Large intestine (tissue), 3 donors: ENCODE measurements at regions not wholly inside any gene's neighbourhood (a gene's known extent, or its start where the extent isn't known, plus 50 kb on each side); places are given as distances from the start of the nearest gene placed in this dataset.
"Not testable (repeated sequence)": the region's sequence is repeated elsewhere in the genome, so short reads cannot be mapped to it uniquely, and the experiment has no call there.

Source experiments
- DNase-seq, 2 donors: peaks; one replicate each; pipeline versions ENCODE4 v3.0.0 to v3.0.0-alpha.2; 2013
- H3K27ac ChIP-seq: one replicate; pipeline ENCODE4 v1.5.1; 2013; ENCODE audit warnings: low read length
- H3K27me3 ChIP-seq: 2 replicates; pipeline ENCODE4 v1.6.1; 2013; ENCODE audit warnings: low read length; ENCODE audit not compliant: control insufficient read depth, insufficient read depth
- H3K36me3 ChIP-seq: 2 replicates; pipeline ENCODE4 v1.6.1; 2013; ENCODE audit warnings: low read length; ENCODE audit not compliant: control insufficient read depth, insufficient read depth
- H3K4me1 ChIP-seq: one replicate; pipeline ENCODE4 v1.6.1; 2013; ENCODE audit warnings: low read length; ENCODE audit not compliant: control insufficient read depth, insufficient read depth
- H3K4me3 ChIP-seq: one replicate; pipeline ENCODE4 v1.5.1; 2013; ENCODE audit warnings: low read length
- H3K9me3 ChIP-seq: one replicate; pipeline ENCODE4 v1.6.1; 2013; ENCODE audit warnings: mild to moderate bottlenecking, low read depth, low read length, moderate library complexity; ENCODE audit not compliant: control insufficient read depth
- WGBS: methylation state at CpG from one replicate; pipeline ENCODE4 v1.1.5; 2013; ENCODE audit warnings: low lambda C conversion rate; ENCODE audit not compliant: insufficient coverage; 5-methylcytosine and 5-hydroxymethylcytosine counted together

DNA sequence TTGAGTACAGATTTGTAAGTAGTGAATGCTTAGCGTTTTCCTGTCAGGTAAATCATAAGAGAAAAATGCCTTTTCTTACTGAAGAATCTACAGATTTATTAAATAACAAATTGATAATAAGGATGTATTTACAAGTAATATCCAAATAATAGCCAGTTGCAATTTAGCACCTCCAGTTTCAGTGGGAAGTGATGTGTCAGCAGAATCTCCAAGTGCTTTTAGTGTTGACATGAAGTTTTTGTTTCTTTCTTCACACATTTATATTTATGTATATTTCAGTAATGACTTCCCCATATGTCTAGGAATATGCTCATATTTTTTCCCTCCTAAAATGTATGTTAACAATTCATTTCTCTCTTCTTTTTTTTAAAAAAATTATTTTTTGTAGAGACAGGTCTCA, 229.9 kb upstream of the GRIN3A start:
- no CpG with 5 or more reads among the region's 1 CpG for WGBS
- no peaks in the 10 kb centered on the region for H3K4me1 ChIP-seq
- H3K36me3 ChIP-seq = no peaks in the 10 kb centered on the region
- no peaks in the 10 kb centered on the region for H3K9me3 ChIP-seq
- no peak overlapping the region for H3K4me3 ChIP-seq
- DNase-seq = no peak
- no peaks in the 10 kb centered on the region for H3K27me3 ChIP-seq
- no peak overlapping the region for H3K27ac ChIP-seq

DNA sequence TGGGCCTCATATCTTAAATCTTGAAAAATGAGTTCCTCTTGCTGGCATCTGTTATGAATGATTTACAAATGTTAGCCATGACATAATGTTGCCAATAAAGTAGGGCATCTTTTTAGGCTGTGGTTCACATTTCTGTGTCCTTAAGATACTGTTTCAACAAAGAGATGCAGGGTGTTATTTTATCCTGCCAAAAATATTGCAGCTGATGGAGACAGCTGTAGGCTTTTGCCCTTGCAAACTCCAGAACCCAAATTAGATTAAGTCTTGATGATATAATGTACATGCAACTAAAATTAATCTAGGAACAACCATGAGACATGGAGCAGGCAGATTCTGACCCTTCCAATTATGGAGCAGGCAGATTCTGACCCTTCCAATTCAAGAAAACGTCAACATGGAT, 228.2 kb upstream of the GRIN3A start:
- Histone ChIP-seq H3K9me3 (no peaks in the 10 kb centered on the region), H3K27ac (no peak overlapping the region), H3K4me1 (no peaks in the 10 kb centered on the region), H3K36me3 (no peaks in the 10 kb centered on the region), H3K27me3 (no peaks in the 10 kb centered on the region), H3K4me3 (no peak overlapping the region)
- DNase-seq = no peak
- WGBS = no CpG with 5 or more reads among the region's 1 CpG

DNA sequence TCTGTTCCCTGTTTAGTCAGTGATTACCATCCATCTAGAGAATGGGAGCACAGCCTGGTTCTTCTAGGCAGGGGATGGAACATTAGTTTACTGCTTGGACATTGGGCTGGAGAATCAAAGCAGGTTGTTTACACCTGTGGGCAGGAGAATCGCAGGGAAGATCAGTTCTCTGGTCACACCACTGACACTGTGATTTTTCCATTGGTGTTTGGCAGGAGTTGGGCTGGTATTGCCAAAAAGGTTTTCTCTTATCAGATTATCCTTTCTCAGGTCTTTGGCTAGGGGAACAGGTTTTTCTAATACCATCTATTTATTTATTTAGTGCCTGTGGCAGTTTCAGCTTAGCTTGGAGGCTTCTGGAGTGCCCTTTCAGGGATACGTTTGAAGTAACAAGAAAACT, 219.3 kb upstream of the GRIN3A start:
- no peaks in the 10 kb centered on the region for H3K9me3 ChIP-seq
- no peaks in the 10 kb centered on the region for H3K36me3 ChIP-seq
- no peak overlapping the region for H3K4me3 ChIP-seq
- no peaks in the 10 kb centered on the region for H3K4me1 ChIP-seq
- no peak for DNase-seq
- H3K27me3 ChIP-seq = no peaks in the 10 kb centered on the region
- H3K27ac ChIP-seq = no peak overlapping the region
- 100% methylated on average over 1 of the region's 2 CpGs for WGBS

DNA sequence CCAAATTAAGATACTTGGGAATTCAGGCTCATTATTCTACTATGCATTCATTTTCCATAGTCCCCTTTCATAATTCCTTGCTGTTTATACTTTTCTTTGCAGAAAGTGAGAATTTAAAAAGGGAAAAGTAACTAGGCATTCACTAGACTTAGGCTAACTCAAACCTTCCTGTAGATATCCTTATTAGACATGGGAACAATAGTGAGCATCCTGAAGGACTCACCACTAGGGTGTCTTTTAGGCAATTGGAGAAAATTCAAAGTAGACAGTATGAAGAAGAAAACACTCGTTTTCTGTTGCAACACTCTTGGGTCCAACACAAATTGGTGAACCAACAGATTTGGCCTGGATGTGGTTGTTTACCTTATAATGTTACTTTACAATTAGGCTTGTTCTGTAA, 213.2 kb upstream of the GRIN3A start:
- Histone ChIP-seq H3K9me3 (no peaks in the 10 kb centered on the region), H3K36me3 (no peaks in the 10 kb centered on the region), H3K4me3 (no peak overlapping the region), H3K27me3 (no peaks in the 10 kb centered on the region), H3K27ac (no peak overlapping the region), H3K4me1 (no peaks in the 10 kb centered on the region)
- DNase-seq = no peak
- no CpG with 5 or more reads among the region's 1 CpG for WGBS

DNA sequence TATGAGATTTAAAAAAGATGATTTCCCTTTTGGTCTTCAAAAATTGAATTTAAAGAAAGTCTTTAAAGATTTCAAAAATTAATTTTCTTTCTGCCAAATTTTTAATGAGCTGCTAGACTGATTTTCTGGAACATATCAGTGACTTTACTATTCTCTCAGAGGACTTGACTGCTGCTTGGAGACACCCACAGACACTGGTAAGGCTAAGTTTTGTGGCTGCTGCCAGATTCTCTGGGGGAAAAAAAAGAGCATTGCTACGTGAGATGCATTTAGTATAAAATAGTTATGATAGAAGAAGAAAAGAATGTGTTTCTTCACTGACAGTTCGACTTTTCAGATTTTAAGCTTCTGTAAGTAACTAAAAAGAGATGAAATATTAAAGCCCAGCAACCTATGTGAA, 193.3 kb upstream of the GRIN3A start:
- Histone ChIP-seq H3K4me1 (no peaks in the 10 kb centered on the region), H3K27ac (no peak overlapping the region), H3K27me3 (no peaks in the 10 kb centered on the region), H3K9me3 (no peaks in the 10 kb centered on the region), H3K4me3 (no peak overlapping the region), H3K36me3 (no peaks in the 10 kb centered on the region)
- no peak for DNase-seq
- WGBS = 40% methylated on average over 1 of the region's 2 CpGs

DNA sequence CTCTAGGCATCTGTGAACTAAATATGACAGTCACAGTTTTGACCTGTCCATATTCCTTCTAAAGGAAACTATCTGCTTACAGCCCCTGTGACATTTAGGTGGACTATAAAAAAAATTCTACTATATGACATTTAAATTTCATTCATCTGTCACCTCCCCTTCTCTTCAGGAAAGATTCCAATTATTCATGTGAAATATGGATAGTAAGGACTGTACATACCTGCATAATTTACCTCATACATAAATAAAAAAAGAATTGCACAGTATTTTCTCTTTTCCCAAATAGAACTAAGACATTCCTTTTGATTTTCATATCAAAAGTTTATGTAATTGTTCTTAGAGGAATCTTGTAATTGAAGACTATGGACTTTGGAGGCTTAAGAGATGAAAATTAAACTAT, 192.3 kb upstream of the GRIN3A start:
- Histone ChIP-seq H3K4me1 (no peaks in the 10 kb centered on the region), H3K36me3 (no peaks in the 10 kb centered on the region), H3K9me3 (no peaks in the 10 kb centered on the region), H3K4me3 (no peak overlapping the region), H3K27ac (no peak overlapping the region), H3K27me3 (no peaks in the 10 kb centered on the region)
- no peak for DNase-seq

DNA sequence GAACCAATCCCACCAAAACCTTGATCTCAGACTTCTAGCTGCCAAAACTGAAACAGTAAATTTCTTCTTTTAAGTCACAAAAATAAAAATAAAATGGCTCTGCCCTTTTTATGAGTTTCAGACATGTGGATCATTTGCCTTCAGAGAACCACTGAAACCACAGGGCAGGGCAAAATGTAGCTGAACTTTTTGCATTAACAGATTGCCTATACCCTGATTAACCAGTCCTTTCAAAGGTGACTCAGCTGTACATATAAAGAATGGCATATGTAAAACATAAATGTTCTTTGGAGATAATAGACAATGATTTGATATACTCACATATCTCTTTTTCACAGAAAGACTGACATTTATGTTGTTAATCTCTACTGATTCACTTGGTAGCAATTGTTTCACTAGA, 187.1 kb upstream of the GRIN3A start:
- H3K4me1 ChIP-seq = no peaks in the 10 kb centered on the region
- no peaks in the 10 kb centered on the region for H3K27me3 ChIP-seq
- H3K27ac ChIP-seq = no peak overlapping the region
- H3K9me3 ChIP-seq = no peaks in the 10 kb centered on the region
- H3K36me3 ChIP-seq = no peaks in the 10 kb centered on the region
- no peak for DNase-seq
- H3K4me3 ChIP-seq = no peak overlapping the region

DNA sequence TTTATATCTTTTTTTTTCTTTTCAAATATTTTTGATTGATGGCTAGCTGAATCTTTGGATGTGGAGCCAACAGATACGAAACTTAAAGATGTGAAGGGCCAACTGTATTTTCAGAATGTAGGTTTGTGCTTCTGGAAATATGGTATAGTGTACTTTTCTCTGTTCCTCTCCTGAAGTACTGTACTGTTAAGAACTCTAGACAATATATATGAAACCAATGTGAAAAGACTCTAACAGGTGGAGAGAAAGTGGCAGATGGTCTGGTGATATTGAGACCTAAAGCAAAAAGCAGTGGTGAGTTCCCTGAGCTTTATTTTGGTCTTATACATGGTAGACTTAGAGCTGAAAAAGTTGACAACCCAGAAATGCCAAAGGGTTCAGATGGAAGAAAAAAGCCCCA, 185.0 kb upstream of the GRIN3A start:
- Histone ChIP-seq H3K9me3 (no peaks in the 10 kb centered on the region), H3K27ac (no peak overlapping the region), H3K36me3 (no peaks in the 10 kb centered on the region), H3K4me3 (no peak overlapping the region), H3K4me1 (no peaks in the 10 kb centered on the region), H3K27me3 (no peaks in the 10 kb centered on the region)
- DNase-seq = no peak
- no CpG with 5 or more reads among the region's 1 CpG for WGBS

DNA sequence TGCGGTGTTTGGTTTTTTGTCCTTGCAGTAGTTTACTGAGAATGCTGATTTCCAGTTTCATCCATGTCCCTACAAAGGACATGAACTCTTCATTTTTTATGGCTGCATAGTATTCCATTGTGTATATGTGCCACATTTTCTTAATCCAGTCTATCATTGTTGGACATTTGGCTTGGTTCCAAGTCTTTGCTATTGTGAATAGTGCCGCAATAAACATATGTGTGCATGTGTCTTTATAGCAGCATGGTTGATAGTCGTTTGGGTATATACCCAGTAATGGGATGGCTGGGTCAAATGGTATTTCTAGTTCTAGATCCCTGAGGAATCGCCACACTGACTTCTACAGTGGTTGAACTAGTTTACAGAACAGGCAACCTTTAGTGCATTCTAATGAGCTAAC, 178.5 kb upstream of the GRIN3A start:
- H3K27me3 ChIP-seq, H3K36me3 ChIP-seq, H3K27ac ChIP-seq, H3K4me1 ChIP-seq, DNase-seq, H3K4me3 ChIP-seq, H3K9me3 ChIP-seq: not testable (repeated sequence)
- WGBS = no CpG with 5 or more reads among the region's 4 CpGs

DNA sequence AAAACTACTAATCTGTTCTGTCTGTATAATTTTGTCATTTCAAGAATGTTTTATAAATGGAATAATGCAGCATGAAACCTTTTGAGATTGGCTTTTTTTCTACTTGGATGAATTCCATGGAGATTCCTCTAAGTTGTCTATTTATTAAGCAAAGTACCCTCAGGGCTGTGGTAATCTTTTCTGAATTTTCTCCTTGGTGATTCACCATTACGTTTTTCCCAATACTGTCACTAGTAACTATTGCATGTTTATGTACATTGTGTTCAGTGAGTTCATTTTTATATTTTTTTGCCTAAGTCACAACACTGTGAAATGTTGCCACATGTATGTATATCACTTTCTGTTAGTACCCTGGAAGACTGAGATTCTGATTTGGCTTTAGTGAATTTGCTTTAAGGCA, 177.0 kb upstream of the GRIN3A start:
- WGBS = no CpG with 5 or more reads among the region's 1 CpG
- H3K27ac ChIP-seq = no peak overlapping the region

DNA sequence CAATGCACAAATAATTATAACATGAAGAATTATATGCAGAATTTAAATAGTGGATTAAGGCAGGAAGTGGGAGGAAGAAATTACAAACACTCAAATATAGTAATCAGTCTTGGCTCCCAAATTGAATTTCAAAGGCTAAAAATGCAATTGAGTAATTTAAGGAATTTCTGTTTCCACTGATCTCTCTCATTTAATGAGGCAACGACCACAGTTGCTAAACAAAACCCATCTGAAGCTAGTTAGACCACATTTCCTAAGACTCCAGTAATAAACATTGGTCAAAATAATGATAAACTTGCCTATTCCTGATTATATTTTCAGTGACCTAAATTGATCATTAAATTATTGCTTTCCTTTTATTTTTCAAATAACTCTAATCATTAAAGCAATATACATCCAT, 174.3 kb upstream of the GRIN3A start:
- no peak overlapping the region for H3K4me3 ChIP-seq
- H3K36me3 ChIP-seq = no peaks in the 10 kb centered on the region
- H3K9me3 ChIP-seq = no peaks in the 10 kb centered on the region
- 63% methylated on average over 1 of the region's 1 CpG for WGBS
- no peaks in the 10 kb centered on the region for H3K4me1 ChIP-seq
- no peak overlapping the region for H3K27ac ChIP-seq
- DNase-seq = no peak
- no peaks in the 10 kb centered on the region for H3K27me3 ChIP-seq

More for the DNA sequence above, 177.0 kb upstream of the GRIN3A start:
- Histone ChIP-seq H3K9me3 (no peaks in the 10 kb centered on the region), H3K36me3 (no peaks in the 10 kb centered on the region), H3K4me1 (no peaks in the 10 kb centered on the region), H3K4me3 (no peak overlapping the region), H3K27me3 (no peaks in the 10 kb centered on the region)
- no peak for DNase-seq
